ENCODE measurements at regions not wholly inside any gene's neighbourhood (a gene's known extent, or its start where the extent isn't known, plus 50 kb on each side); places are given as distances from the start of the nearest gene placed in this dataset.

DNA sequence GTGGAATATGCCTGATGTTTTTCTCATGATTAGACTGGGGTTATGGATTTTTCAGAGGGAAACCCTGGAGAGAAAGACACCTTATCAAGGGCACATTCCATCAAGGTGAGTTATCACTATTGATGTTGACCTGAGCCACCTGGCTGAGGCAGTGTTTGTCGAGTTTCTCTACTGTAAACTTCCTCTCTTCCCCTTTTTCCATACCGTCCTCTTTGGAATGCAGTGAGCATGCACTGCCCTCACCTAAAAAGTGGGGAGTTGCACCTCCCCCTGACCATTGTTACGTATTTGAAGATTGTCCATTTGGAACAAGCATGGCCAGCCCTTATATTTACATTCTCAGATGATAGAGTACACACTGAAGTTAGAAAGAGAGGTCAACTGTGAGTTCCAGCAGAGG is 53.9 kb upstream of the PWP1 start (continued):
- TF ChIP-seq, protein P1, sequence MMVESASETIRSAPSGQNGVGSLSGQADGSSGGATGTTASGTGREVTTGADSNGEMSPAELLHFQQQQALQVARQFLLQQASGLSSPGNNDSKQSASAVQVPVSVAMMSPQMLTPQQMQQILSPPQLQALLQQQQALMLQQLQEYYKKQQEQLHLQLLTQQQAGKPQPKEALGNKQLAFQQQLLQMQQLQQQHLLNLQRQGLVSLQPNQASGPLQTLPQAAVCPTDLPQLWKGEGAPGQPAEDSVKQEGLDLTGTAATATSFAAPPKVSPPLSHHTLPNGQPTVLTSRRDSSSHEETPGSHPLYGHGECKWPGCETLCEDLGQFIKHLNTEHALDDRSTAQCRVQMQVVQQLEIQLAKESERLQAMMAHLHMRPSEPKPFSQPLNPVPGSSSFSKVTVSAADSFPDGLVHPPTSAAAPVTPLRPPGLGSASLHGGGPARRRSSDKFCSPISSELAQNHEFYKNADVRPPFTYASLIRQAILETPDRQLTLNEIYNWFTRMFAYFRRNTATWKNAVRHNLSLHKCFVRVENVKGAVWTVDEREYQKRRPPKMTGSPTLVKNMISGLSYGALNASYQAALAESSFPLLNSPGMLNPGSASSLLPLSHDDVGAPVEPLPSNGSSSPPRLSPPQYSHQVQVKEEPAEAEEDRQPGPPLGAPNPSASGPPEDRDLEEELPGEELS (CRISPR knock-in tag; IDR thresholded peaks at IDR 0.05): peak; percentile 58
- TF ChIP-seq, protein P2, sequence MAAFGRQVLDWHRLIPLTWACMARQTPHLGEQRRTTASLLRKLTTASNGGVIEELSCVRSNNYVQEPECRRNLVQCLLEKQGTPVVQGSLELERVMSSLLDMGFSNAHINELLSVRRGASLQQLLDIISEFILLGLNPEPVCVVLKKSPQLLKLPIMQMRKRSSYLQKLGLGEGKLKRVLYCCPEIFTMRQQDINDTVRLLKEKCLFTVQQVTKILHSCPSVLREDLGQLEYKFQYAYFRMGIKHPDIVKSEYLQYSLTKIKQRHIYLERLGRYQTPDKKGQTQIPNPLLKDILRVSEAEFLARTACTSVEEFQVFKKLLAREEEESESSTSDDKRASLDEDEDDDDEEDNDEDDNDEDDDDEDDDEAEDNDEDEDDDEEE (CRISPR knock-in tag; IDR thresholded peaks at IDR 0.05): no peak
- TF ChIP-seq HMG20B (CRISPR knock-in tag; conservative IDR thresholded peaks at IDR 0.05) (no peak), ZNF7 (CRISPR knock-in tag; IDR thresholded peaks at IDR 0.05) (no peak), SOX5 (CRISPR knock-in tag; IDR thresholded peaks at IDR 0.05; ENCODE audit: borderline replicate concordance) (peak; percentile 59; the same call in 1 of the 2 replicates), DMAP1 (CRISPR knock-in tag; IDR thresholded peaks at IDR 0.05) (no peak), ZNF75D (CRISPR knock-in tag; IDR thresholded peaks at IDR 0.05; ENCODE audit: borderline replicate concordance) (no peak), RFX3 (CRISPR knock-in tag; IDR thresholded peaks at IDR 0.05) (no peak), KAT8 (CRISPR knock-in tag; IDR thresholded peaks at IDR 0.05) (no peak), SRSF9 (IDR thresholded peaks at IDR 0.05; ENCODE audit: borderline replicate concordance, insufficient read depth, low read depth, low read length, poor library complexity, severe bottlenecking) (no peak), ZNF879 (CRISPR knock-in tag; IDR thresholded peaks at IDR 0.05) (no peak), ZNF724P (CRISPR knock-in tag; IDR thresholded peaks at IDR 0.05; ENCODE audit: borderline replicate concordance) (no peak), PHF21A (CRISPR knock-in tag; IDR thresholded peaks at IDR 0.05) (0 out of 2 replicates have a peak, but pooled peaks have one; percentile 38), TBX2 (CRISPR knock-in tag; IDR thresholded peaks at IDR 0.05; ENCODE audit: borderline replicate concordance) (peak; percentile 27; the same call in 1 of the 2 replicates), ZNF496 (CRISPR knock-in tag; IDR thresholded peaks at IDR 0.05; ENCODE audit: insufficient replicate concordance) (no peak), ZNF615 (CRISPR knock-in tag; IDR thresholded peaks at IDR 0.05; ENCODE audit: borderline replicate concordance) (no peak)
- TF ChIP-seq, protein P3, sequence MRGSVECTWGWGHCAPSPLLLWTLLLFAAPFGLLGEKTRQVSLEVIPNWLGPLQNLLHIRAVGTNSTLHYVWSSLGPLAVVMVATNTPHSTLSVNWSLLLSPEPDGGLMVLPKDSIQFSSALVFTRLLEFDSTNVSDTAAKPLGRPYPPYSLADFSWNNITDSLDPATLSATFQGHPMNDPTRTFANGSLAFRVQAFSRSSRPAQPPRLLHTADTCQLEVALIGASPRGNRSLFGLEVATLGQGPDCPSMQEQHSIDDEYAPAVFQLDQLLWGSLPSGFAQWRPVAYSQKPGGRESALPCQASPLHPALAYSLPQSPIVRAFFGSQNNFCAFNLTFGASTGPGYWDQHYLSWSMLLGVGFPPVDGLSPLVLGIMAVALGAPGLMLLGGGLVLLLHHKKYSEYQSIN (CRISPR knock-in tag; IDR thresholded peaks at IDR 0.05; ENCODE audit: borderline replicate concordance): no peak
- TF ChIP-seq, protein P4, sequence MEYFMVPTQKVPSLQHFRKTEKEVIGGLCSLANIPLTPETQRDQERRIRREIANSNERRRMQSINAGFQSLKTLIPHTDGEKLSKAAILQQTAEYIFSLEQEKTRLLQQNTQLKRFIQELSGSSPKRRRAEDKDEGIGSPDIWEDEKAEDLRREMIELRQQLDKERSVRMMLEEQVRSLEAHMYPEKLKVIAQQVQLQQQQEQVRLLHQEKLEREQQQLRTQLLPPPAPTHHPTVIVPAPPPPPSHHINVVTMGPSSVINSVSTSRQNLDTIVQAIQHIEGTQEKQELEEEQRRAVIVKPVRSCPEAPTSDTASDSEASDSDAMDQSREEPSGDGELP (IDR thresholded peaks at IDR 0.05; ENCODE audit: borderline replicate concordance, low read depth): peak; percentile 60; the same call in 1 of the 2 replicates
- TF ChIP-seq, protein P5, sequence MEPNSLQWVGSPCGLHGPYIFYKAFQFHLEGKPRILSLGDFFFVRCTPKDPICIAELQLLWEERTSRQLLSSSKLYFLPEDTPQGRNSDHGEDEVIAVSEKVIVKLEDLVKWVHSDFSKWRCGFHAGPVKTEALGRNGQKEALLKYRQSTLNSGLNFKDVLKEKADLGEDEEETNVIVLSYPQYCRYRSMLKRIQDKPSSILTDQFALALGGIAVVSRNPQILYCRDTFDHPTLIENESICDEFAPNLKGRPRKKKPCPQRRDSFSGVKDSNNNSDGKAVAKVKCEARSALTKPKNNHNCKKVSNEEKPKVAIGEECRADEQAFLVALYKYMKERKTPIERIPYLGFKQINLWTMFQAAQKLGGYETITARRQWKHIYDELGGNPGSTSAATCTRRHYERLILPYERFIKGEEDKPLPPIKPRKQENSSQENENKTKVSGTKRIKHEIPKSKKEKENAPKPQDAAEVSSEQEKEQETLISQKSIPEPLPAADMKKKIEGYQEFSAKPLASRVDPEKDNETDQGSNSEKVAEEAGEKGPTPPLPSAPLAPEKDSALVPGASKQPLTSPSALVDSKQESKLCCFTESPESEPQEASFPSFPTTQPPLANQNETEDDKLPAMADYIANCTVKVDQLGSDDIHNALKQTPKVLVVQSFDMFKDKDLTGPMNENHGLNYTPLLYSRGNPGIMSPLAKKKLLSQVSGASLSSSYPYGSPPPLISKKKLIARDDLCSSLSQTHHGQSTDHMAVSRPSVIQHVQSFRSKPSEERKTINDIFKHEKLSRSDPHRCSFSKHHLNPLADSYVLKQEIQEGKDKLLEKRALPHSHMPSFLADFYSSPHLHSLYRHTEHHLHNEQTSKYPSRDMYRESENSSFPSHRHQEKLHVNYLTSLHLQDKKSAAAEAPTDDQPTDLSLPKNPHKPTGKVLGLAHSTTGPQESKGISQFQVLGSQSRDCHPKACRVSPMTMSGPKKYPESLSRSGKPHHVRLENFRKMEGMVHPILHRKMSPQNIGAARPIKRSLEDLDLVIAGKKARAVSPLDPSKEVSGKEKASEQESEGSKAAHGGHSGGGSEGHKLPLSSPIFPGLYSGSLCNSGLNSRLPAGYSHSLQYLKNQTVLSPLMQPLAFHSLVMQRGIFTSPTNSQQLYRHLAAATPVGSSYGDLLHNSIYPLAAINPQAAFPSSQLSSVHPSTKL (CRISPR knock-in tag; IDR thresholded peaks at IDR 0.05): peak; percentile 40
